ENCODE measurements at regions not wholly inside any gene's neighbourhood (a gene's known extent, or its start where the extent isn't known, plus 50 kb on each side); places are given as distances from the start of the nearest gene placed in this dataset.
A peak's percentile ranks its signal among the peaks of the same experiment; 100 is the strongest.

DNA sequence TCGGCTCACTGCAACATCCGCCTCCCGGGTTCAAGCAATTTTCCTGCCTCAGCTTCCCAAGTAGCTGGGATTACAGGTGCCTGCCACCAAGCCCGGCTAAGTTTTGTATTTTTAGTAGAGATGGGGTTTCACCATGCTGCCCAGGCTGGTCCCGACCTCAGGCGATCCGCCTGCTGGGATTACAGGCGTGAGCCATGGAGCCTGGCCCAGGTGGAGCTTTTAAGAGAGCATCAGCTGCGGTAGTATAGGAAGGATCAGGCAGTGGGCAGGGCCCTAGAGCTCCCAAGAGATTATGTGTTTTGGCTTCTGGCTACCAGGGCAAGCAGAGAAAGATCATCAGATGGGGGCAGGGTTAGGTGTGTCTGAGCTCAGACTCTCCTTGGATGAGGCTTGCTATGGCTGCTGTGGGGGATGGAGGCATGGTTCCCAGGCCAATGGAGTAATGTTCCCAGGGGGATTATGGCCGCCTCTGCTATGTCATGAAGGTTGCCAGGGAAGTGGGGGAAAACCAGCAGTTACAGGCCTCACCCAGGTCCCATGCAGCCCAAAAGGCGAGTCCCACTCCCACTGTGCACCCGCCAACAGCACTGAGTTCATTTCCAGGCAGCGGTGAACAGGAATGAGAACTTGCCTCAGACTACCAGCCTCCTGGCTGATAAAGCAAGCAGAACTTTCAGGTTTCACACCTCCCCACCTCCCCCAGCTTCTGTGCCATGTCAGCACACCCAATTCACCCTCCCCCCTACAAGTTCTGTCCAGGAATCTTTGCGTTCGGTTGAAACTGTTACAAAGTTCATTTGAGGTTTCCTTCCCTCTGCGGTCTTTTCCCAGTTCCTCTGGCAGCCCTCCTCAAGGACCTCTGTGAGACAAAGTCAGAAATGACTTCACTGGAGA, 507.6 kb downstream of the SPATA31D1 start:
- DNase-seq (ENCODE audit: low read depth in 2 of 2), result no peak

GRCh38 chr9:82498541-82499317, 510.2 kb downstream of the SPATA31D1 start:
- DNase-seq (ENCODE audit: low read depth in 2 of 2), result no peak

GRCh38 chr9:82499337-82499736, 510.8 kb downstream of the SPATA31D1 start:
- no peak for DNase-seq (ENCODE audit: low read depth in 2 of 2)

GRCh38 chr9:82504620-82505019, 516.0 kb downstream of the SPATA31D1 start:
- DNase-seq (ENCODE audit: low read depth in 2 of 2), result no peak

DNA sequence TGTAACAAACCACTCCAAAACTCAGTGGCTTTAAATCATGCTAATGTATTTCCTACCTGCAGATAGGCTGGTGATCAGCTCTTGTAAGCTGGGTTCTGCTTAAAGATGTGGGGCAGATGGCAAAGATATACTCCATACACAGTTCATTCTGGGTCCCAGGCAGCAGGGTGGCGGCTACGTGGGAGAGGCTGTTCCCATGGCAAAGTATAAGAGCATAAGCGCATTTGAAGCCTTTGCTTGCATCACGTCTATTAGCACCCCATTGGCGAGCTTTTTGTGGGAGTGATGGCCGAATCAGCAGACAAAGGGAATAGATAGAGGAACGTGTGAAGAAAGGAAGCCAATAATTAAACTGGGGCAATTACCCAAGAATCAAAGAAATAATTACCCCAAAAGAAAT, 523.1 kb downstream of the SPATA31D1 start:
- DNase-seq (ENCODE audit: low read depth in 2 of 2), result no peak

DNA sequence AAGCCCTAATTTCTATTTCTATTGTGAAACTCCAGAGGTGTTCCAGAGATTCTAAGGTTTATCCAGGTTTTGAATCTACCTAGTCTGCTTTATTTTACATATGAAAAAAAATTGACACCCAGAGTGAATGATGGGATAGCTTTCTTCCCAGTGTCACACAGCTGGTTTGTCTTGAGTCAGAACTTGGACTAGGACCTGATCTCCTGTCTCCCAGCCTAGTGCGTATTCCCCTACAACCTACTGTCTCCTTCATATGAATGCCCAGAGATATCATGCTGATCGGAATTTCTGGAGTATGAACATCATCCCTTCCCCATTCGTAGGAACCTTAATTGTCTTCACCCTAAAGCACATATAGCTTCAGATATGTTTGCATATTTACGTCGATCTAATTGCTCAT, 524.2 kb downstream of the SPATA31D1 start:
- DNase-seq (ENCODE audit: low read depth in 2 of 2), result no peak

DNA sequence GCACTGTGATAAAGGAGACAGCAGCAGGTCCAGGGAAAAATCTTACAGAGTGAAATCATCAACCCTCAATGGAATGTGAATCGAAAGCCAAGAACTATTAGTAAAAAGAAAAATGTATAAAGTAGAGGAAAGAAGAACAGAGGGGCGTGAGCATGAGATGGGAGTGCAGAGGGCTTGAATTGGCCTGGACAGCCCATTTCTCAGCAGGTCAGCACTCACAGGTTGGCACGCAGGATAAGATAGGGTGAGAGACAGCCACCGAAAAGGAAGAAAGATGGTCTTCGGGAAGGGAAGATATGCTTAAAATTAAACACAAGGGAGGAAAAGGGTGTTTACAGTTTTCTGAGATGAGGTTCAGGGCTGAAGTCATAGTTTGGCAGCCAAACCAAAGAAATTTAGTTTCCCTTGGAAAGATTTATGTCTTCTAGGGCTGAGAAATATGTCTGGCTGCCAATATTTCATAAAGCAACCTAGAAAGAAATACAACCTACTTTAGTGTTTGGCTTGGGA, 524.7 kb downstream of the SPATA31D1 start:
- peak; percentile 18 to 24 for DNase-seq (ENCODE audit: low read depth in 2 of 2)

- DNase-seq (ENCODE audit: low read depth in 2 of 2), result no peak
Measured at GRCh38 chr9:82513976-82514735, 525.6 kb downstream of the SPATA31D1 start.

GRCh38 chr9:82518868-82519267, 530.3 kb downstream of the SPATA31D1 start:
- no peak for DNase-seq (ENCODE audit: low read depth in 2 of 2)

DNA sequence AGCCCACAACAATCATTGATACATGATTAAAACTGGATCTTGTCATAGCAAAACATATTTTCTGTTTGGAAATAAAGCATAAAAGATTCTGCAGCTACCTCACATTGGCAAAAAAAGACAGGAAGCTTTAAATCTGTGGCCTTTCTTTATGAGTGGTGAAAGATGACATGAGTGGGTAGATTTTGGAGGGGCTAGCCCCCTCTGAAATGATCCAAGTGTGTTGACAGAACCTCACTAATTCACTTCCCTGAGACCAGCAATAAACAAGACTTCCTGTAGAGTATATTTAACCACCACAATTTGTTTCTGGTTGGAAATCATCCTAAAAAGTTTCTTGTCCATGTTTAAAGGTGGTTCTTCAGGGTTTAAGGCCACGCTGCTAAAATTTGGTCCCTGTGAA, 530.8 kb downstream of the SPATA31D1 start:
- DNase-seq (ENCODE audit: low read depth in 2 of 2), result no peak

- DNase-seq (ENCODE audit: low read depth in 2 of 2), result no peak
Measured at GRCh38 chr9:82524407-82524806, 535.8 kb downstream of the SPATA31D1 start.

DNA sequence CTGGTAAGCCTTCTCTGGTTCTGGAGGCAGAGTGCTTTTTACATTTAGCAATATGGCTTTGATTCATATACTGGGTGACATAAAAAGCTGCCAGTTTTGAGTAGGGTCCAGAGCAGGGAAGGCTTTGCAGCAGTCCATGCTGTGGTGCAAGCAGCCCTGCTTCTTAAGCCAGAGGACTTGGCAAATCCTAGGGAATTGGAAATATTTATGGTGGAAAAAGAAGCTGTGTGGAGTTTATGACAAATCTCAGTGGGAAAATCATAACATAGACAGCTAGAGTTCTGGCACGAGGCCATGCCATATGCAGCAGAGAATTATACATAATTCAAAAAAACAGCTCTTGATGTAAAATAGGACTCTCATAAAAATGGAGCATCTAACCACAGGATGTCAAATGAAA, 536.4 kb downstream of the RASEF start:
- no peak for DNase-seq (ENCODE audit: low read depth in 2 of 2)

DNA sequence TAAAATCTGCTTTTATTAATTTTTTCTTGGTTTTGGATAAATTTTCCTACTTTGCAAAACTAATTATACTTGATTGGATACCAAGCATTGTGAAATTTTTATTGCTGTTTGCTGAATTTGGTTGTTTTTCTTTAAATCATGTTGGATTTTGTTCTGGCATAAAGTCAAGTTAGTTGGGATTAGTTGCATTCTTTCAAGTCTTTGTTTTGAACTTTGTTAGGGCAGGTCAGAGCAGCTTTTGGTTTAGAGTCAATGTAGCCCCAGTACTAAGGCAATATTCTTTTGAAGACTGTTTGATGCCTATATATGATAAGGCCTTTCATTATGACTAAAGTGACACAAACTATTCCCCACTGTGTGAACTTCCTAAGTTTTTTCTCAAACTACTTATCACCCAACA, 531.1 kb downstream of the RASEF start:
- DNase-seq (ENCODE audit: low read depth in 2 of 2), result no peak

- DNase-seq (ENCODE audit: low read depth in 2 of 2), result no peak
Measured at GRCh38 chr9:82532504-82533180, 530.3 kb downstream of the RASEF start.

DNA sequence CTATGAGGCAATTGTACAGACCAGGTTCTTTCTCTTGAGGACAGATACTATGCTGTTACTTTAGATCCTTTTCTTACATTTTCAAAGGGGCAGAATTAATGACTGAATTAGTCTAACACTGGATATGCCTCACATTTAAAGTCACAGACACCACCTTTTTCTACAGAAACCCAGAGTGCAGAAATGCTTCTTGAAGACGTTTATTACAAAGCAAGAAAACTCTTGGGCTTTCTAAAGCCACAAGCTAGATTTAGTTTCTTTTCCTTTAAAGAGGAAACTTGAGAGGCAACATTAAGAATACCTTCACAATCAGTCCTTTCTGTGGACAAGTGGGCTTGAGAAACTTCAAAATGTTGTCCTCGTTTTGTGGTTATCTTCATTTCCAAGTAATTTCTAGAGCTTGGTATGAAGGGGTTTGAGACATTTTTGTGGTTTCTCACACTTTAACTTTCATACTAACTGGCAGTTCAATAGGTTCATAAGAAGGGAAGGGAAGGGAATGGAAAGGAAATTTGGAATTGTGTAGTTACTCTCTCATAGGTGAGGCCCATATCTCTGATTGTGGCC, 527.4 kb downstream of the RASEF start:
- no peak for DNase-seq (ENCODE audit: low read depth in 2 of 2)

- DNase-seq (ENCODE audit: low read depth in 2 of 2), result no peak
Measured at GRCh38 chr9:82538634-82539033, 524.3 kb downstream of the RASEF start.

DNA sequence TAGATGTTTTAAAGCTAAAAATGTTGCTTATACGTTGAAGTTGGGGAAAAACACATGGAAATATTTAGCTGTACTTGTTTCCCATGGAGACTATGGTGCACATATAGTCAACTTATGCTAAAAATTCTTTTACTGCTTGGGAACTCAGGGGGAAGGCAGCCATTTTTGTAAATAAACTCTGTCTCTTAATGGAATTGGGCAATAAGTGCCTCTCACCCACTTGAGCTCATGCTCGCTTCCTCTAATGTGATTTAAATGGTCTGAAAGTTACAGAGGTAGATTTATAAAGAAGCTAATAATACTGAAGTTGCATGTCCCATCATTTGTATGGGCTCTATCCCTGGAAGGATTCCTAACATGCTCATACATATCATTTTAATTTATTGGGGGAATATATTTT, 523.8 kb downstream of the RASEF start:
- DNase-seq (ENCODE audit: low read depth in 2 of 2), result no peak

- no peak for DNase-seq (ENCODE audit: low read depth in 2 of 2)
Measured at GRCh38 chr9:82539856-82540579, 522.9 kb downstream of the RASEF start.

DNA sequence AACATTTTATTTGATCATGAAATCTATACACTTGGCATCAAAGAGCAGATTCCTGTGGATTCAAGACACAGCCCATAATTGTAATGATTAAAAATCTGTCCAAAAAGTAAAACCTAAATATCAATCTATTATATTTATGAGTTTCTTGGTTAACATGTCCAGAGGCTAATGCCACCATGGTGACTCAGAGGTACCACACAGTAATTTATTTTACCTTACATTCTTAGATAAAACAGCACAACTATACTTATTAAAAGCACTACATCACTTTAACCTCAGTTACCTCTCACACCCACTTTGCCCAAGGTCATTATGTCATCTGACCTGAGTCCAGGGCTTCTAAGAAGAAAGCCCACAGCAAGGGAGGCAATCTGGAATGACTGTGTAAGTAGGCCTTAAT, 519.2 kb downstream of the RASEF start:
- no peak for DNase-seq (ENCODE audit: low read depth in 2 of 2)

DNA sequence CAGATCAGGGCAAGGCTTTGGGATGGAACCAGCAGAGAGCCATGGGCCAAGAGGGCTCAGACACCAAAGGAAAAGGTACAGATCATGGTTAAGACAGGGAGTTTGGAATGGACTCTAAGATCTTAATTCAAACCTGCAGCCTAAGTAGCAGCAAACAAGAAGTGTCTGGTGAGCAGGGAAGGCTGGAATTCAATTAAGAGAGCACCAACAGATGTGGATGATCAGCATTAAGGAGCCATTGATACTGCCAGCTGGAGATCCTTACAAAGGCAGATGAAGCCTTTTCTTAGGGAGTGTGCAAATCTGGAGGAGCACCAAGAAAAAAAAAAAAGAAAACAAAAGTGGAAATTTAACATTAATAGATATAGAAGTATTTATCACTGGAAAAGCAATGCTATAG, 516.8 kb downstream of the RASEF start:
- no peak for DNase-seq (ENCODE audit: low read depth in 2 of 2)
